ENCODE measurements at regions not wholly inside any gene's neighbourhood (a gene's known extent, or its start where the extent isn't known, plus 50 kb on each side); places are given as distances from the start of the nearest gene placed in this dataset.
"Not testable (repeated sequence)": the region's sequence is repeated elsewhere in the genome, so short reads cannot be mapped to it uniquely, and the experiment has no call there.

DNA sequence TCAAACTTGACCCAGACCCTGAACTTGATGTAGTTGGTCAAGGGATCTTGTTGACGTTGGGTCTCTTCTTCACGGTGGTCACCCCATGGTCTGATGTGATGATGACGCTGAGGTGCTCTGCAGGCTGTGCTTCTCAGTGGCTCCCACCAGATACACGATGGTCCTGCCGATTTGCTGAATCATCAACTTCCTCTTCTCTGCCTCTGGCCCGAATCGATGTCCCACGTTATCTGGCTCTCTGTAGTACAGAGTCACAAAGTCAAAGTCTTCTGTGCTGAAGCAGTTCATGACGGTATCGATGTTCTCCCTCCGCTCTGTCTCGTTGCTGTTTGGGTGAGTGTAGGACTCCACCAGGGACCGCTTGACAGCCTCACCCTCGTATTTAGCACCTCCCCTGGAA is 58.5 kb upstream of the ZNF195 start:
- H3K36me3 ChIP-seq; ATAC-seq; H3K4me3 ChIP-seq; DNase-seq; H3K9me3 ChIP-seq; H3K4me1 ChIP-seq; H3K27me3 ChIP-seq; H3K27ac ChIP-seq; in situ Hi-C loops (cut with MboI; ENCODE audit: low sequenced_read_pairs in 4 of 4); intact Hi-C loops (cut with DNase I; ENCODE audit: low total_unique reads): not testable (repeated sequence)

DNA sequence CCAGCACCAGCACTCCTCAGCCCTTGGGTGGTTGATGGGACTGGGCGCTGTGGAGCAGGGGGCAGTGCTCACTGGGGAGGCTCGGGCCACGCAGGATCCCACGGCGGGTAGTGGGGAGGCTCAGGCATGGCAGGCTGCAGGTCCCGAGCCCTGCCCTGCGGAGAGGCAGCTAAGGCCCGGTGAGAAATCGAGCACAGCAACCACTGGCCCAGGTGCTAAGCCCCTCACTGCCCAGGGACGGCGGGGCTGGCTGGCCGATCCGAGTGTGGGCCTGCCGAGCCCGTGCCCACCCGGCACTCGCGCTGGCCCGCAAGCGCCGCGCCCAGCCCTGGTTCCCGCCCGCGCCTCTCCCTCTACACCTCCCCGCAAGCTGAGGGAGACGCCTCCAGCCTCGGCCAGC is 56.0 kb upstream of the ZNF195 start:
- intact Hi-C loops (cut with DNase I; ENCODE audit: low total_unique reads) = no loop called here
- Histone ChIP-seq H3K27me3 (no peaks in the 10 kb centered on the region), H3K4me1 (no peaks in the 10 kb centered on the region), H3K4me3 (no peak overlapping the region), H3K9me3 (no peaks in the 10 kb centered on the region), H3K36me3 (no peaks in the 10 kb centered on the region), H3K27ac (no peak overlapping the region)
- TF ChIP-seq POLR2A (IDR thresholded peaks at IDR 0.05) = no peak
- TF ChIP-seq, protein P1, sequence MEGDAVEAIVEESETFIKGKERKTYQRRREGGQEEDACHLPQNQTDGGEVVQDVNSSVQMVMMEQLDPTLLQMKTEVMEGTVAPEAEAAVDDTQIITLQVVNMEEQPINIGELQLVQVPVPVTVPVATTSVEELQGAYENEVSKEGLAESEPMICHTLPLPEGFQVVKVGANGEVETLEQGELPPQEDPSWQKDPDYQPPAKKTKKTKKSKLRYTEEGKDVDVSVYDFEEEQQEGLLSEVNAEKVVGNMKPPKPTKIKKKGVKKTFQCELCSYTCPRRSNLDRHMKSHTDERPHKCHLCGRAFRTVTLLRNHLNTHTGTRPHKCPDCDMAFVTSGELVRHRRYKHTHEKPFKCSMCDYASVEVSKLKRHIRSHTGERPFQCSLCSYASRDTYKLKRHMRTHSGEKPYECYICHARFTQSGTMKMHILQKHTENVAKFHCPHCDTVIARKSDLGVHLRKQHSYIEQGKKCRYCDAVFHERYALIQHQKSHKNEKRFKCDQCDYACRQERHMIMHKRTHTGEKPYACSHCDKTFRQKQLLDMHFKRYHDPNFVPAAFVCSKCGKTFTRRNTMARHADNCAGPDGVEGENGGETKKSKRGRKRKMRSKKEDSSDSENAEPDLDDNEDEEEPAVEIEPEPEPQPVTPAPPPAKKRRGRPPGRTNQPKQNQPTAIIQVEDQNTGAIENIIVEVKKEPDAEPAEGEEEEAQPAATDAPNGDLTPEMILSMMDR (IDR thresholded peaks at IDR 0.05 in 4 of 5, conservative IDR thresholded peaks at IDR 0.05 in 1 of 5) = no peak
- ATAC-seq = no peak
- in situ Hi-C loops (cut with MboI; ENCODE audit: low sequenced_read_pairs in 4 of 4) = no loop called here
- no peak for DNase-seq

DNA sequence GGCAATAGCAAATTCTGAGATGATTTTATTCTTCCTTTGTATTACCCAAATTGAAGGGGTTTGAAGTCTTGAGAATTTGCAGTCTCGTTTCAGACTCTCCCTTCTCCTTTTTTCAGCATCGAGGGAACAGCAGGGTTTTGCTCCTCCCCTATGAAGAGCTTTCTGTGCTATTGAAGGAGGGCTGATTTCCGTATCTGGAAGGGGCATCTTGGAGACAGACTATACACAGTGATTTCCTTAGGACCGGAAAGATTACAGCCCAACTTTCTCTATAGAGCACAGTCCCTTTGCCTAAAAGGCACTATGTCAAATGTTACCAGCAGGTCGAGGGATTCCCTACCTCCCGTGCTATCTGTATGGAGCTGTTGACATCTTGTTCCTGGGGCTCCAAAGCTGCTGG is 50.2 kb upstream of the ZNF195 start:
- H3K9me3 ChIP-seq; DNase-seq; H3K4me1 ChIP-seq; intact Hi-C loops (cut with DNase I; ENCODE audit: low total_unique reads); ATAC-seq; H3K4me3 ChIP-seq; H3K36me3 ChIP-seq; H3K27ac ChIP-seq; in situ Hi-C loops (cut with MboI; ENCODE audit: low sequenced_read_pairs in 4 of 4); H3K27me3 ChIP-seq: not testable (repeated sequence)

Data from gastrocnemius medialis (tissue), 4 donors.